ENCODE measurements at regions not wholly inside any gene's neighbourhood (a gene's known extent, or its start where the extent isn't known, plus 50 kb on each side); places are given as distances from the start of the nearest gene placed in this dataset.
A peak's percentile ranks its signal among the peaks of the same experiment; 100 is the strongest.

GRCh38 chr3:18761530-18761929, 336.4 kb upstream of the SATB1 start:
- 25% methylated on average over 5 of the region's 5 CpGs for WGBS (ENCODE audit: insufficient coverage, low coverage, low lambda C conversion rate, missing lambda C conversion rate)
- ATAC-seq (no peak), DNase-seq (no peak)
- intact Hi-C loops (cut with DNase I) = no loop called here
- no peak overlapping the region for H3K27ac ChIP-seq
- H3K9me3 ChIP-seq = no peaks in the 10 kb centered on the region
- TF ChIP-seq, protein P1, sequence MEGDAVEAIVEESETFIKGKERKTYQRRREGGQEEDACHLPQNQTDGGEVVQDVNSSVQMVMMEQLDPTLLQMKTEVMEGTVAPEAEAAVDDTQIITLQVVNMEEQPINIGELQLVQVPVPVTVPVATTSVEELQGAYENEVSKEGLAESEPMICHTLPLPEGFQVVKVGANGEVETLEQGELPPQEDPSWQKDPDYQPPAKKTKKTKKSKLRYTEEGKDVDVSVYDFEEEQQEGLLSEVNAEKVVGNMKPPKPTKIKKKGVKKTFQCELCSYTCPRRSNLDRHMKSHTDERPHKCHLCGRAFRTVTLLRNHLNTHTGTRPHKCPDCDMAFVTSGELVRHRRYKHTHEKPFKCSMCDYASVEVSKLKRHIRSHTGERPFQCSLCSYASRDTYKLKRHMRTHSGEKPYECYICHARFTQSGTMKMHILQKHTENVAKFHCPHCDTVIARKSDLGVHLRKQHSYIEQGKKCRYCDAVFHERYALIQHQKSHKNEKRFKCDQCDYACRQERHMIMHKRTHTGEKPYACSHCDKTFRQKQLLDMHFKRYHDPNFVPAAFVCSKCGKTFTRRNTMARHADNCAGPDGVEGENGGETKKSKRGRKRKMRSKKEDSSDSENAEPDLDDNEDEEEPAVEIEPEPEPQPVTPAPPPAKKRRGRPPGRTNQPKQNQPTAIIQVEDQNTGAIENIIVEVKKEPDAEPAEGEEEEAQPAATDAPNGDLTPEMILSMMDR (IDR thresholded peaks at IDR 0.05) = no peak
- no peak for TF ChIP-seq POLR2A (IDR thresholded peaks at IDR 0.05)
- no peaks in the 10 kb centered on the region for H3K4me1 ChIP-seq
- no peaks in the 10 kb centered on the region for H3K36me3 ChIP-seq
- no peaks in the 10 kb centered on the region for H3K27me3 ChIP-seq
- H3K4me3 ChIP-seq = no peak overlapping the region

- no peaks in the 10 kb centered on the region for H3K4me1 ChIP-seq
- no peaks in the 10 kb centered on the region for H3K36me3 ChIP-seq
- no peaks in the 10 kb centered on the region for H3K27me3 ChIP-seq
- H3K27ac ChIP-seq = no peak overlapping the region
- ATAC-seq (peak; percentile 38 to 68 (median 58)), DNase-seq (no peak)
- WGBS (ENCODE audit: insufficient coverage, low coverage, low lambda C conversion rate, missing lambda C conversion rate) = 35% methylated on average over 4 of the region's 4 CpGs
- H3K9me3 ChIP-seq = no peaks in the 10 kb centered on the region
- intact Hi-C loops (cut with DNase I) = no loop called here
- no peak overlapping the region for H3K4me3 ChIP-seq
- no peak for TF ChIP-seq POLR2A (IDR thresholded peaks at IDR 0.05)
- TF ChIP-seq, protein P1 (IDR thresholded peaks at IDR 0.05) = peak; percentile 18 to 47 (median 37)
These were observed 333.0 kb upstream of the SATB1 start for GRCh38 chr3:18758047-18758704.

DNA sequence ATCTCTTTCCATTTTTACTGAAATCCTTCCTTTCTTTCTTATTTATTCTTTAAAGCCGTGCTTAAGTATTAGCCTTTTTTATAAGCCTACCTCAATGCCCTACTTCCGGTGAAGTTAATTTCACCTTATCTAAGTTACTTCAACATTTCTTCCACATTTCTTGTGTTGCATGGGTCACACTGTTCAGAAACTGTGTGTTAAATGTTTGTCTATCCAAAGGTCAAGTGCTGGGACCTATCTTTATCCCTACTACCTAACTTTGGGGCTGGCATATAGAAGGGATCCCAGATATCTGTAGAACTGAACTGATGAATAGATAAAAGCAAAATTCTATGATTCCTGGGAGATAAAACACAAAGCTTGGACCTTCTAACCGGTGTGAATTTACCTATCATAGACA, 332.3 kb upstream of the SATB1 start:
- TF ChIP-seq POLR2A (IDR thresholded peaks at IDR 0.05) = no peak

GRCh38 chr3:18752273-18752934, 327.3 kb upstream of the SATB1 start:
- no peaks in the 10 kb centered on the region for H3K4me1 ChIP-seq
- WGBS (ENCODE audit: insufficient coverage, low coverage, low lambda C conversion rate, missing lambda C conversion rate) = 67% methylated on average over 4 of the region's 4 CpGs
- DNase-seq (no peak), ATAC-seq (no peak)
- no peak overlapping the region for H3K4me3 ChIP-seq
- H3K27me3 ChIP-seq = no peaks in the 10 kb centered on the region
- TF ChIP-seq POLR2A (IDR thresholded peaks at IDR 0.05) = no peak
- TF ChIP-seq, protein P1 (IDR thresholded peaks at IDR 0.05) = no peak
- H3K9me3 ChIP-seq = no peaks in the 10 kb centered on the region
- no peaks in the 10 kb centered on the region for H3K36me3 ChIP-seq
- H3K27ac ChIP-seq = no peak overlapping the region
- intact Hi-C loops (cut with DNase I) = no loop called here

More for the DNA sequence above, 332.3 kb upstream of the SATB1 start:
- H3K27me3 ChIP-seq = no peaks in the 10 kb centered on the region
- no peaks in the 10 kb centered on the region for H3K9me3 ChIP-seq
- DNase-seq (no peak), ATAC-seq (no peak)
- H3K4me3 ChIP-seq = no peak overlapping the region
- H3K27ac ChIP-seq = no peak overlapping the region
- H3K36me3 ChIP-seq = no peaks in the 10 kb centered on the region
- no peaks in the 10 kb centered on the region for H3K4me1 ChIP-seq
- WGBS (ENCODE audit: insufficient coverage, low coverage, low lambda C conversion rate, missing lambda C conversion rate) = 51% methylated on average over 3 of the region's 3 CpGs
- intact Hi-C loops (cut with DNase I) = no loop called here

- intact Hi-C loops (cut with DNase I) = no loop called here
- no peak for ATAC-seq
- Histone ChIP-seq H3K9me3 (no peaks in the 10 kb centered on the region), H3K27me3 (no peaks in the 10 kb centered on the region), H3K4me1 (no peaks in the 10 kb centered on the region), H3K27ac (no peak overlapping the region), H3K36me3 (no peaks in the 10 kb centered on the region), H3K4me3 (no peak overlapping the region)
- no peak for DNase-seq
- TF ChIP-seq, protein P1 (IDR thresholded peaks at IDR 0.05) = no peak
- no peak for TF ChIP-seq POLR2A (IDR thresholded peaks at IDR 0.05)
- 43% methylated on average over 1 of the region's 1 CpG for WGBS (ENCODE audit: insufficient coverage, low coverage, low lambda C conversion rate, missing lambda C conversion rate)
These were observed 326.4 kb upstream of the SATB1 start for GRCh38 chr3:18751514-18751913.

All from right lobe of liver (tissue), 6 donors.